ENCODE measurements at regions not wholly inside any gene's neighbourhood (a gene's known extent, or its start where the extent isn't known, plus 50 kb on each side); places are given as distances from the start of the nearest gene placed in this dataset.

GRCh38 chr5:2556375-2556966 is 195.0 kb downstream of the IRX2 start:
- FAIRE-seq (no peak), DNase-seq (ENCODE audit: insufficient read length, low spot score) (no peak)
- TF ChIP-seq, protein P1, sequence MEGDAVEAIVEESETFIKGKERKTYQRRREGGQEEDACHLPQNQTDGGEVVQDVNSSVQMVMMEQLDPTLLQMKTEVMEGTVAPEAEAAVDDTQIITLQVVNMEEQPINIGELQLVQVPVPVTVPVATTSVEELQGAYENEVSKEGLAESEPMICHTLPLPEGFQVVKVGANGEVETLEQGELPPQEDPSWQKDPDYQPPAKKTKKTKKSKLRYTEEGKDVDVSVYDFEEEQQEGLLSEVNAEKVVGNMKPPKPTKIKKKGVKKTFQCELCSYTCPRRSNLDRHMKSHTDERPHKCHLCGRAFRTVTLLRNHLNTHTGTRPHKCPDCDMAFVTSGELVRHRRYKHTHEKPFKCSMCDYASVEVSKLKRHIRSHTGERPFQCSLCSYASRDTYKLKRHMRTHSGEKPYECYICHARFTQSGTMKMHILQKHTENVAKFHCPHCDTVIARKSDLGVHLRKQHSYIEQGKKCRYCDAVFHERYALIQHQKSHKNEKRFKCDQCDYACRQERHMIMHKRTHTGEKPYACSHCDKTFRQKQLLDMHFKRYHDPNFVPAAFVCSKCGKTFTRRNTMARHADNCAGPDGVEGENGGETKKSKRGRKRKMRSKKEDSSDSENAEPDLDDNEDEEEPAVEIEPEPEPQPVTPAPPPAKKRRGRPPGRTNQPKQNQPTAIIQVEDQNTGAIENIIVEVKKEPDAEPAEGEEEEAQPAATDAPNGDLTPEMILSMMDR (IDR thresholded peaks at IDR 0.05; ENCODE audit: insufficient read depth, missing control alignments) = no peak

- no peak for FAIRE-seq
- no peak for DNase-seq (ENCODE audit: insufficient read length, low spot score)
These were observed 197.9 kb downstream of the IRX2 start for GRCh38 chr5:2553611-2554010.

GRCh38 chr5:2550509-2550908 is 201.0 kb downstream of the IRX2 start:
- TF ChIP-seq, protein P1 (IDR thresholded peaks at IDR 0.05; ENCODE audit: insufficient read depth, missing control alignments) = no peak
- no peak for FAIRE-seq

More at GRCh38 chr5:2553611-2554010, 197.9 kb downstream of the IRX2 start:
- TF ChIP-seq, protein P1 (IDR thresholded peaks at IDR 0.05; ENCODE audit: insufficient read depth, missing control alignments) = no peak

DNA sequence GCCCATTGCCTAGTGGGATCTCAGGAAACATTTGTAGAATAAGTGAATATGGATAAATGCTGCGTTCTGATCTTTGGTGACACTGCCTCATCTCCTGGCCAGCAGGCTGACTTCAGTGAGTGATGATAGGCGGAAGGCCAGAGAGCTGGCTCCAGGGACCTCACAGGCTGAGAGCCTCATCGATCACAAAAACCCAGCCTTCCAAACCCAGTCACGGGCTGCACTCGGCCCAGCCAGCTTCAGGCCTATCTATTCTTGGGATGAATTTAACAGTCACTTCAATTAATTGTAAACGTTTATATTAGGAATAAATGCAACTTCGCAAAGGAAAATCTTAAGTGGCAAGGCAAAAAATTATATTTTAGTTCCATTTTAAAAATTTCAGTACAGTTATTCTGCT is 201.6 kb downstream of the IRX2 start:
- TF ChIP-seq, protein P1 (IDR thresholded peaks at IDR 0.05; ENCODE audit: insufficient read depth, missing control alignments) = no peak
- FAIRE-seq = no peak

More at GRCh38 chr5:2550509-2550908, 201.0 kb downstream of the IRX2 start:
- no peak for DNase-seq (ENCODE audit: insufficient read length, low spot score)

DNA sequence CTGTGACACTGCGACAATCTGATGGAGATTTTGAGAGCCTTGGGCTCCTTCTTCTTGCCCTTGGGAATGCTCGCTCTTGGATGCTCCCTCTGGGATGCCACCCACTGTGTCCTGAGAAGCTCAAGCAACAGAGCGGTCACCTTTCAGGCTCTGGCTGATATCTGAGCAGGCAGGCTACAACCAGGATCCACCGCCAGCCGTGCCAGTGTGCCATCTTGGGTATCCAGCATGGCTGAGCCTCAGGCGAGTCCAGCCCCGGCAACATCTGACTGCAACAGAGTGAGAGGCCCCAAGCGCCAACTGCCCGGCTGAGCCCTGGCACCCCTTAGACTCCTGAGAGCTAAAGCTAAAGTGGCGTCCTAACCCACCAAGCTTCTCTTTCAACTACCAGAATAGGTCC is 202.1 kb downstream of the IRX2 start:
- FAIRE-seq (no peak), DNase-seq (ENCODE audit: insufficient read length, low spot score) (no peak)
- TF ChIP-seq, protein P1 (IDR thresholded peaks at IDR 0.05; ENCODE audit: insufficient read depth, missing control alignments) = no peak

More for the DNA sequence above, 201.6 kb downstream of the IRX2 start:
- no peak for DNase-seq (ENCODE audit: insufficient read length, low spot score)

- FAIRE-seq = no peak
- TF ChIP-seq, protein P1 (IDR thresholded peaks at IDR 0.05; ENCODE audit: insufficient read depth, missing control alignments) = no peak
- DNase-seq (ENCODE audit: insufficient read length, low spot score) = no peak
These were observed 204.5 kb downstream of the IRX2 start for GRCh38 chr5:2546938-2547337.

GRCh38 chr5:2544003-2544402 is 207.5 kb downstream of the IRX2 start:
- FAIRE-seq (no peak), DNase-seq (ENCODE audit: insufficient read length, low spot score) (no peak)
- TF ChIP-seq, protein P1 (IDR thresholded peaks at IDR 0.05; ENCODE audit: insufficient read depth, missing control alignments) = no peak

Measured in D721Med (cell line).